Right hindlimb (tissue), 1 donor: ENCODE measurements at regions not wholly inside any gene's neighbourhood (a gene's known extent, or its start where the extent isn't known, plus 50 kb on each side); places are given as distances from the start of the nearest gene placed in this dataset.
"Not testable (repeated sequence)": the region's sequence is repeated elsewhere in the genome, so short reads cannot be mapped to it uniquely, and the experiment has no call there.

Experiments used
- DNase-seq: peaks from one replicate; pipeline ENCODE4 v3.0.0-alpha.2; 2018

- no peak for DNase-seq
Observed at GRCh38 chr11:10998674-10999073, 140.8 kb upstream of the ZBED5 start.

- DNase-seq, result no peak
Observed at GRCh38 chr11:10996678-10997077, 138.8 kb upstream of the ZBED5 start.

DNA sequence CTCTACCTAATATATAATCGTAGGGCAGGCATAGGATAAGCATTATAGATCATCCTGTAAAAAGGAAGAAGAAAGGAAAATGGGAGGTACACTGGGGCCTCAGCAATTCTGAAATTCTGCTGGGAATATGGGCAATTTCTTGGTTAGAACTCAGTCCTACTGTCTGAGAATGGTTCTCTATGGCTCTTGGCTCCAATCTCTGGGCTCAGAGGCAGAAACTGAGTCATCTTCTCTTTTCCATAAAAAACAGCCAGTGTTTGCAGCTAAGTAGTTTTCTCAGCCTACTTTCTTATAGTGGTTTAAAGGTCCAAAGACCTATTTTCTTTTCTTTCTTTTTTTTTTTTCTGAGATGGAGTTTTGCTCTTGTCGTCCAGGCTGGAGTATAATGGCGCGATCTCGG, 135.8 kb upstream of the ZBED5 start:
- no peak for DNase-seq

DNA sequence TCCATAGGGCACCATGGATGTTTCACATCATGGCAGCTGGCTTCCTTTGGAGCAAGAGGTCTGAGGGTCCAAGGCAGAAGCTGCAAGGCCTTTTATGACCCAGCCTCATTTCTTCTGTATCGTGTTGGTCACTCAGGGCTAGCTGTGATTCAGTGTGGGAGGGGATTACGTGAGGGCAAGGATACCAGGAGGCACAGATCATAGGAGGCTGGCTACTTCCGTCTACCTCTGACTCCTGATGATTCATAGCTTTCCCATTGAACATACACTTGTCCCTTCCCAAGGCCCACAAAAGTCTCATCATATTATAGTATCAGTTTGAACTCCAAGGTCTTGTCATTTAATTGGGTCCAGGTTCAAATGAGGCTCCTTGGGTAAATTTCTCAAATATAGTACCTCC, 135.3 kb upstream of the ZBED5 start:
- DNase-seq, result no peak

DNA sequence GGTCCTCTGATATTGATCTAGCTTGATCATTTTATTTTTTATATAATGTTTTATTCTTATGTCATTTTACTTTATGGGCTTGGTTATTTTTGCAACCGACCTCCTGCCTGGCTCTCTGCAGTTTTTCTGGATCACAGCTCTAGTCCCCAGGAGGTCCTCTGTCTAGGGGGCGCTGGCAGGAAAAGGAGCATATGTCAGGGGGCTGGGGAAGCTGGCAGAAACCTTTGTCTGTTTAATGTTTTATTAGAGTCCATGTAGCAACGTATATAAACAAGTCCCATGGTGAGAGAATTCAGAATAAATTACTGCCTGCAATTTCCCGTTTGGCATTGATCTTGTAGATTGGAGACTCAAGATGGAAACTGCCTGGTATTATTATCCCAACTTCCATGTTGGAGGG, 133.5 kb upstream of the ZBED5 start:
- no peak for DNase-seq

GRCh38 chr11:10990637-10991193, 132.9 kb upstream of the ZBED5 start:
- no peak for DNase-seq

DNA sequence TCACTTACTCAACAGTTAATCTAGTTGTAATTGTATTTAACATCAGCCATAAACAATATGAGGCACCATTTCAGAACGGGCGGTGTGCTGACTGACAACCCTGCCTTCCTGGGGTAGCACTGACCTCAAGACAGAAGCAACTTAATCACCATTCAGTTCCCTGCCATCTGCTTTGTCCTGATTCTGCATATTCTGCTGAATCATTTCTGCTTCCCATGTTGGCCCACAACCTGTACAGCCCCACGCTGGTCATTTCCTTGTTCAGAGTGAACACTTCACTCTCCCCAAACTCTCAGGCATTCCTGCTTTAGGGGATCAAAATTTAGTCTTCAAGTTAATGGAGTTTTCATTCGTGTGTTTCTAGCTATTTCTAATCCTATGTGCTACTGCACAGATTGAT, 132.3 kb upstream of the ZBED5 start:
- no peak for DNase-seq

DNA sequence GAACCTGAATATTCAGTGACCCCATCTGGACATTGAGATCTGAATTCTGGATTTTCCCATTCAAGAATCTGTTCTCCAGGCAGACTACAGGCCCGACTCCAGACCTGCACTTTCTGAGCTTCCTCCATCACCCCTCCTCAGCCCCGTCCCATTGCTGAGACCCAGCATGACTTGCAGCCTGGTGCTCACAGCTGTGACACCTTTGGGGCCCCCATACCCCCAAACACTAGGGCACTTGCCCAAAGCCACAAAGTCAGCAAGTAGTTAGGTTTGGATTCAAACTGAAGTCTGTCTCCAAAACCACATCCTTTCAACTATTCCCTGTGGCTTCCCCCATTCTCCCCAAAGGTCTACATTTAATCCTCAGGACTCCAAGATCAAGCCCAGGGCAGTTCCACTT, 128.2 kb upstream of the ZBED5 start:
- no peak for DNase-seq

DNA sequence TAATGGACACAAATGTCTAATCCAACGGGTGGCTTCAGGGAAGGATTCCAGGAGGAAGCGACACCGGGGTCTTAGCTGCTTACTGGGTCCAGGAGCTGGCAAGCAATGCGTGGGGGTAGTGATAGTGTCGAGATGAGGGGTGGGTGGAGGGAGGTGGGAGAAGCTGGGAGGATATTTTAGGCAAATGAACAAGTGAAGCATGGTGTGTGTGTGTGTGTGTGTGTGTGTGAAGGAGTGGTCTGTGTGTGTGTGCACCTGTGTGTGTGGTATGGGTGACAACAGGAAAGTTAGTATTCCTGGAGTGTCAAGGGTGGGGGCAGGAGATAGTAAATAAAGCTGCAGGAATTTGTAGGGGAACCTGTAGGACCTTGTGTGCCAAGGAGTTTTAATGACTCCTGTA, 126.9 kb upstream of the ZBED5 start:
- DNase-seq, result no peak

- DNase-seq, result no peak
Observed at GRCh38 chr11:10984250-10984649, 126.4 kb upstream of the ZBED5 start.

- DNase-seq, result no peak
Observed at GRCh38 chr11:10982704-10983510, 125.1 kb upstream of the ZBED5 start.

DNA sequence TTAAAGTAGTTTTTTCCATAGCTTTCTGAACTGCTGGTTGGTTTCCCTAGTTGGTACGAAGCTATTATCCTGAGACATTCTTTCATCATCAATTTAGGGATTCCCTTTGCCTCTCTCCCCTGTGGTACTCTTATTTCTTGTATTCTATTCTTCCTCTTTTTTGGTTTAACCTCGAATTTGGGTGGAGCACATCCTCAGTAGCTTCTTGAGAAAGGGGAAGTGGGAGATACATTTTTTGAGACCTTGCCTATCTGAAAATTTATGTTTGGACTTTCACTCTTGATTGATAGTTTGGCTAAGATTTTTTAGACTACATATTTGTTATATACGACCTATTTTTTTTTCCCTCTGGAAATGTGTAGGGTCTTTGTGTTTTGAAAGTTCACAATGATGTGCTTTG, 121.7 kb upstream of the ZBED5 start:
- DNase-seq, result no peak

- DNase-seq, result no peak
Observed at GRCh38 chr11:10978198-10978597, 120.3 kb upstream of the ZBED5 start.

DNA sequence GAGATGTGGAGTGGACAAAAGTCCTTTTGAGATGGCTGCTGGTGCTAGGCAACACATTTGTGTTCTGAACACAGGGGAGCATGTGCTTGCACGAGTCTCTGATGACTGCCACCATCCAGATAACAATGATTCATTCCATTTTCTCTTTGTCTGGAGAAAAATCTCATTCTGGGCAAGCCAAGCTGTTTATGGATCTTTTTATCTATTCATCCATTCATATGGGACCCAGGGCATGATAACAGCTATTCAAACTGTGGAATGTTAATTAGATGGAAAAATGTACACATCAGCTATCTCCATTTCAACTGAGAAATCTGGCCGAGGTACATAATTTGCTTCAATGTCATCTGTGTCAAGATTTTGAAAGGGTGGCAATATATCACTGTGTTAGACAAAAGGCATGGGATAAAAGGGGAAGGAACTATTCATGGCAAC, 117.5 kb upstream of the ZBED5 start:
- no peak for DNase-seq

GRCh38 chr11:10973416-10973815, 115.6 kb upstream of the ZBED5 start:
- DNase-seq, result no peak

GRCh38 chr11:10970926-10971325, 113.1 kb upstream of the ZBED5 start:
- no peak for DNase-seq

DNA sequence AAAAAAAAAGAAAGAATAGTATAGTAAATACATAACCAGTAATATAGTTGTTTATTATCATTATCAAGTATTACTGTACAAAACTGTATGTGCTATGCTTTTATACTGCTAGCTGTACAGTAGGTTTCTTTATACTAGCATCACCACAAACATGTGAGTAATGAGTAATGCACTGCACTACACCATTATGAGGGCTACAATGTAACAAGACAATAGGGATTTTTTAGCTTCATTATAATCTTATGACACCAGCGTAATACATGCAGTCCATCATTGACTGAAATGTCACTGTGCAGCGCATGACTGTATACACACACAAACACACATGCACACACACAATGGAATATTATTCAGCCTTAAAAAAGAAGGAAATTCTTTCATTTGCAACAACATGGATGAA, 111.5 kb upstream of the ZBED5 start:
- DNase-seq, result no peak

GRCh38 chr11:10956884-10957283, 99.0 kb upstream of the ZBED5 start:
- DNase-seq, result not testable (repeated sequence)

GRCh38 chr11:10955616-10956015, 97.8 kb upstream of the ZBED5 start:
- DNase-seq, result no peak

GRCh38 chr11:10954184-10954583, 96.3 kb upstream of the ZBED5 start:
- DNase-seq, result no peak

DNA sequence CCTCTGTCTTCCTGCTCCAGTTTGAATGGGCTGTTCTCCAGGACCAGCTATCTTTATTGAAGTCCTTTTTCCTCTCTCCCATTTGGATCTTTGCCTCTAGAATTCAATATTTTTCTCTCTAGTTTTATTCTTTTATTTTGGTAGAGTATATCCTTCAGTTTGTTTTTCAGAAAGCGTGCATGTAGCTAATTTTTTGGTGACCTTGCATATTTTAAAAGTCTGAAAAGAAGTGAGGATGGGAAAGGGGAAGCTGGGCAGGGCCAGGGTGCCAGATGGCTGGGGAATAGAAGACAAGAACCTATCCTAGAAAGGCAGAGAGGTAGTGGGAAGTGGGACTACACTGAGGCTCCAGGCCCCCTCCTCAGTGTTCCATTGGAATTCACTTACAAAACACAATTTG, 95.0 kb upstream of the ZBED5 start:
- no peak for DNase-seq

DNA sequence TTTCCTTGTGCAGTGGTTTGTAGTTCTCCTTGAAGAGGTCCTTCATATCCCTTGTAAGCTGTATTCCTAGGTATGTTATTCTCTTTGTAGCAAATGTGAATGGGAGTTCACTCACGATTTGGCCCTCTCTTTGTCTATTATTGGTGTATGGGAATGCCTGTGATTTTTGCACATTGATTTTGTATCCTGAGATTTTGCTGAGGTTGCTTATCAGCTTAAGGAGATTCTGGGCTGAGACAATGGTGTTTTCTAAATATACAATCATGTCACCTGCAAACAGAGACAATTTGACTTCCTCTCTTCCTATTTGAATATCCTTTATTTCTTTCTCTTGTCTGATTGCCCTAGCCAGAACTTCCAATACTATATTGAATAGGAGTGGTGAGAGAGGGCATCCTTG, 90.1 kb upstream of the ZBED5 start:
- not testable (repeated sequence) for DNase-seq

GRCh38 chr11:10946072-10946471, 88.2 kb upstream of the ZBED5 start:
- DNase-seq, result no peak

DNA sequence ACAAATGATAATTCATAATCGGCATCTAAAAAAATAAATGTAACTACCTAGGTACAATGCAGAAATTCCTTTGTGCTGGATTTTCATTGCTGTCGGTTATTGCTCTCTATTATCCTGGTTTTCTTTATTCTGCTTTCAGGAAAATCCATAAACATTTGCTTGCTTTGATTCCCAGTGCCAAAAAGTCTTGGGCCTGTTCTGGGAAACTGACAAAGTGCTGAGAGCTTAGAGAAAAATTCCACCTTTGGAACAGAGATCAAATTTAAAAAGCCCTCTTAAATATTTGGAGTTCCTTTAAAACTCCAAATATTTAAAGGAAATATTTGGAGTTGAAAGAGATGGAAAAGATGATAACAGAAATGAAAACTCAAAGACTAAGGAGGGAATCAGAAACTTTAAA, 87.3 kb upstream of the ZBED5 start:
- no peak for DNase-seq

GRCh38 chr11:10943968-10944367, 86.1 kb upstream of the ZBED5 start:
- no peak for DNase-seq
